NT2/D1 (cell line): ENCODE measurements at regions not wholly inside any gene's neighbourhood (a gene's known extent, or its start where the extent isn't known, plus 50 kb on each side); places are given as distances from the start of the nearest gene placed in this dataset.

ENCODE experiments used
- DNase-seq: peaks from one replicate; pipeline ENCODE4 v3.0.0-alpha.2; 2011; ENCODE audit warnings: low read depth, low spot score
- H3K27me3 ChIP-seq: 2 replicates; pipeline ENCODE4 v1.6.0; 2011; ENCODE audit warnings: mild to moderate bottlenecking; ENCODE audit not compliant: insufficient read length, insufficient read depth
- H3K36me3 ChIP-seq: 2 replicates; pipeline ENCODE4 v1.6.1; 2011; ENCODE audit warnings: mild to moderate bottlenecking, low read length, mixed read lengths; ENCODE audit not compliant: insufficient read depth, insufficient read length
- H3K4me1 ChIP-seq: 2 replicates; pipeline ENCODE4 v1.5.1; 2011; ENCODE audit not compliant: insufficient read depth, insufficient read length
- H3K4me3 ChIP-seq: 2 replicates; pipeline ENCODE4 v1.5.1; 2011; ENCODE audit warnings: low read depth; ENCODE audit not compliant: insufficient read length
- H3K9ac ChIP-seq: 2 replicates; pipeline ENCODE4 v1.6.0; 2011; ENCODE audit warnings: low read depth; ENCODE audit not compliant: insufficient read length
- H3K9me3 ChIP-seq: 2 replicates; pipeline ENCODE4 v1.5.1; 2011; ENCODE audit warnings: mild to moderate bottlenecking, low read length; ENCODE audit not compliant: insufficient read depth
- SUZ12 ChIP-seq: IDR thresholded peaks from 2 replicates; pipeline ENCODE4 v1.6.1; 2011; ENCODE audit not compliant: insufficient read length, insufficient read depth; ENCODE audit errors: extremely low read depth
- YY1 ChIP-seq: IDR thresholded peaks from 2 replicates; pipeline ENCODE4 v1.6.1; 2011; ENCODE audit not compliant: insufficient read length, insufficient read depth
- ZNF274 ChIP-seq: IDR thresholded peaks from 2 replicates; pipeline ENCODE4 v1.6.1; 2011; ENCODE audit warnings: mild to moderate bottlenecking, low read depth, low read length

DNA sequence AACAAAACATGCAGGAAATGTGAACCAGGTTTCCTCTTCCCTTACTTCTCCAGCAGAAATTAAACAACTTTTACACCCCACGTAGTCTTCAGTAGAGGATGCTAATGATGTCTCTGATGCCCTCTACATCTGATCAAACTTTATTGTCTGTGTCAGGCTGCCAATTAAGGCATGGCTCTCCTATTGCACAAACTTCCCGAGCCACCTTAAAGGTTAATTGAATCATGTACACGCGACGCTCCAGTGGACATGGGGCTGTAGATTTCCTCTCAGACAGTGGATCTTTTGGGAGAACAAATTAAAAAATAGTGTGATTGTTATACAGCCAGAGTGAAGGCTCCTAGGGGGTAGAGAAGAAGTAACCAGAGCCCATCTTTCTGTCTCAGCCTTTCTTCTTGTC is 301.6 kb downstream of the SMAD2 start:
- H3K27me3 ChIP-seq: no peaks in the 10 kb centered on the region
- no peaks in the 10 kb centered on the region for H3K4me1 ChIP-seq
- TF ChIP-seq SUZ12 (no peak), ZNF274 (no peak), YY1 (no peak)
- H3K9me3 ChIP-seq: no peaks in the 10 kb centered on the region
- H3K4me3 ChIP-seq: no peak overlapping the region
- H3K36me3 ChIP-seq: no peaks in the 10 kb centered on the region
- H3K9ac ChIP-seq: no peak overlapping the region
- no peak for DNase-seq

DNA sequence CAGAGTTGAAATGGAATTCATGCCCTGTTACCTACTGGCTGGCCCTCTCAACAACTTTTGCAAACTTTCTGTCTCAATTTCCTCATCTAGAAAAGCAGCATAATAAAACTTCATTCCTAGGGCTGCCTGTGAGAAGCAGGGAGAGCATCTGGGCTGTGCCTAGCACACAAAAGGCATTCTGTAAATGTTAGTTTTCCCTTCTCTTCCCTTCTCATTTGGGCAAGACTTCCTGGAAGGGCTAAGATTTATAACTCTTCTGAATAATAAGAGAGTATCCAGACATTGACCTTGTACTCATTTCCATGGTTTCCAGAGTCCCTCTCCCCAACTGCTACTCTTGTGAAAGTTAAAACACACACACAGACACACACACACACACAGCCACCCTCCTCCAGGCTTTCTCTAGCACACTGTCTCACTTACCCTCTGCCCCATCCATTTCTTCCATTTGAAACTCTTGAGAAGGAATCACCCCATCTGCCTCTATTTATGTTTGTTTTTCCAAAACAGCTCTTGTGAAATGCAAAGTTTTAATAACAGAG is 302.1 kb downstream of the SMAD2 start:
- no peaks in the 10 kb centered on the region for H3K36me3 ChIP-seq
- H3K9me3 ChIP-seq: no peaks in the 10 kb centered on the region
- no peak for DNase-seq
- H3K4me1 ChIP-seq: no peaks in the 10 kb centered on the region
- H3K27me3 ChIP-seq: no peaks in the 10 kb centered on the region
- no peak overlapping the region for H3K4me3 ChIP-seq
- no peak overlapping the region for H3K9ac ChIP-seq
- no peak for TF ChIP-seq YY1
- TF ChIP-seq ZNF274: no peak
- TF ChIP-seq SUZ12: no peak

DNA sequence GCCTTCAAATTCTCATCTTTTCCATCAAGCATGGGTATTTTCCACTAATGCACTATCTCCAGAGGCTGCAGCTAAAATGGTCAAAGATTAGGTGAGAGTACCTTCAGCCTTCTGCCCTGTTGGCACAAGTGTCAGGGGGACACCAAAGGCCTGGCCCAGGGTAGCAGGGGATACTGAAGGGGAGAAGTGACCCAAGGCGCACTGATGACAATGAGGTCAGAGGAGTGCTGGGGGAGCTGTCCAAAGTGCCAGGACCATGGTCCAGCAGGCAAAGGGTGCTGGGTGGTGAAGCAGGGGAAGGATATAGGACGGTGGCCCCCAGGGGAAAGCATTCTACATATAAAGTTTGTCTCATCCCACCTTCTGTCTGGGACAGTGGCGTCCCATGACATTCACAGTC is 303.4 kb downstream of the SMAD2 start:
- TF ChIP-seq ZNF274 (no peak), YY1 (no peak), SUZ12 (no peak)
- Histone ChIP-seq H3K4me3 (no peak overlapping the region), H3K36me3 (no peaks in the 10 kb centered on the region), H3K9ac (no peak overlapping the region), H3K27me3 (no peaks in the 10 kb centered on the region), H3K4me1 (no peaks in the 10 kb centered on the region), H3K9me3 (no peaks in the 10 kb centered on the region)
- DNase-seq: no peak

DNA sequence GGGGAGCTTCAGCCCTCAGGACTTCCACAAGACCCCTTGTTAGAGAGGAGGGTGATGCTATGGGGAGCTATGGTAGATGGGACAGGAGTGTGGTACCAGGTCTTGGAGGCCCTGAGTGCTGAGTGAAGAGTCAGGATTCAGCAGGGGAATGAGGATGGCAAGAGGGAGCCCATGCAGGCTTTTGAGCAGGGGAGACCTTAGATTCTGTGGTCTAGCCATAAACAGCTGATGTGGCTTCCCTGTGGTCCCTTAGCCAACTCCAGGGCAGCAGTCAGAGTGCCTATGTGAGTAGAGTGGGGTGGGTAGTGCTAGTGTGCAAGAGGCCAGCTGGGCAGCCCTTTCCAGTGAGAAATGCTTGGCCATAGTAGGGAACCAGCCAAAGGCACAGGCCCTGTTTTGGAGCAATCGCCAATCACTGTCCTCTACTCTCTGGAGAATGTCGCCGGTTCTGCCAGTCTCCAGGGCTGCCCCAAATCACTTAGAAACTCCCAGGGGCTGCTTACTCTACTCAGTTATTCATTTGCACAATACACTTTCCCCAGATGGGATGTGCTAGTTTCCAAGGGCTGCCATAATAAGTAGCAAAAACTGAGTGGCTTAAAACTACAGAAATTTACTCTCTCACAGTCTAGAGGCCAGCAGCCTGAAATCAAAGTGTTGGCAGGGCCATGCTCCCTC is 310.5 kb downstream of the SMAD2 start:
- Histone ChIP-seq H3K9me3 (no peaks in the 10 kb centered on the region), H3K27me3 (no peaks in the 10 kb centered on the region), H3K4me3 (no peak overlapping the region), H3K9ac (no peak overlapping the region), H3K4me1 (no peaks in the 10 kb centered on the region), H3K36me3 (no peaks in the 10 kb centered on the region)
- no peak for DNase-seq
- TF ChIP-seq SUZ12: no peak
- TF ChIP-seq YY1: no peak

DNA sequence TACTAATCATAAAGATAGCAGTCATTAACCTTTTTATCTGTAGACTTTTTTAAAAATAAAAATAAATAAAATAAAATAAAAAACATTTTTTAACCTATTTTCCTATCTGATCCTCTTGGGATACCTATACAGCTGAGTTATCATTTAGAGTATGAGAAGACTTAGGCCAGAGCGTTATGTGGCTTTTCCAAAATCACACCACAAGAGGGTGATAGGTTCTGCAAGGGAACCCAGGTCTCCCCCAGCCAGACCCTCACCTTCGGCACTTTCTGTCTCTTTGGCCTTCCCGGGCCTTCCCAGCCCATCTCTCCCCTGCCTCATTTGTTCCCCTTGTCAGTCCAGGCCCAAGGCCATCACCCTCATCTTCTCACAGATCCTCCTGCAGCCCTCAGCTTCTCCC is 311.7 kb downstream of the SMAD2 start:
- H3K27me3 ChIP-seq: no peaks in the 10 kb centered on the region
- H3K36me3 ChIP-seq: no peaks in the 10 kb centered on the region
- TF ChIP-seq SUZ12 (no peak), ZNF274 (no peak), YY1 (no peak)
- no peaks in the 10 kb centered on the region for H3K4me1 ChIP-seq
- DNase-seq: no peak
- no peaks in the 10 kb centered on the region for H3K9me3 ChIP-seq
- no peak overlapping the region for H3K9ac ChIP-seq
- no peak overlapping the region for H3K4me3 ChIP-seq

DNA sequence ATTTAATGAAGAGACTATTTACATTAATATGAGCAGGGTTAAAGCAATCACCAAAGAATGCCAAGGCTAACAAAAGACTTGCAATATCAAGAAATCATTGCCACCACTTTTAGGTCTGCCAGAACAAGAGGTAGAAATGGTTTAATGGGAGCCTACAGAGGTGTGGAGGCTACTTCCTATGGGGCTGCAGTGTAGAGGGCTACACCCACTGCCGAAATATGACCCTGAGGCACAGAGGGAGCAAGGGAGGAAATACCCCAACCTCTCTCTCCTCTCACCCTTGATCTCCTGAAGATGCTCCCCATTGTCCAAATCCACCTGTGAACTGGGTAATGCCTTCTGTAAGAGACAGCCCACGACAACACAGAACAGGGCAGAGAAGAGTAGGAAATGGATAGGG is 315.4 kb downstream of the SMAD2 start:
- no peak for DNase-seq
- Histone ChIP-seq H3K9me3 (peaks cover 15% of the 10 kb centered on the region), H3K36me3 (no peaks in the 10 kb centered on the region), H3K9ac (no peak overlapping the region), H3K4me3 (no peak overlapping the region), H3K4me1 (no peaks in the 10 kb centered on the region), H3K27me3 (no peaks in the 10 kb centered on the region)
- TF ChIP-seq SUZ12 (no peak), YY1 (no peak), ZNF274 (no peak)

DNA sequence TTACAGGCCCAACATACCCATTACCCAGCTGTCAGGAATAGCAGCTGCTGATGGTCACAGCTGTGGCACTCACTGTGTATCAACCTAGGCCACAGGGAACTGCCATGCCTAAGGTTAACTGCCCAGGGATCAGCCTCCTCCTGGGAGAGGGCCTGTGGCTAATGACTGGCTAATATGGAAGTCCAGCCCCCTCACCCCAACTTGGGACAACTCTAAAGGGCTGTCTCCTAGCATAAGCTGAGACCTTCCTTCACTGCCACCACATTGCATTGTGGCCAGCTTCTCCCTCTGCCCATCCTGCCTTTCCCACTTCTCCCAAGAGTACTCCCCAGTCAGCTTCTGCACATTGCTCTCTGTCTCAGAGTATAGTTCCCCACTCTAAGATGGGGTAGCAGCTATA is 316.5 kb downstream of the SMAD2 start:
- no peaks in the 10 kb centered on the region for H3K36me3 ChIP-seq
- no peaks in the 10 kb centered on the region for H3K4me1 ChIP-seq
- H3K9me3 ChIP-seq: peaks cover 17% of the 10 kb centered on the region
- TF ChIP-seq YY1 (no peak), ZNF274 (no peak), SUZ12 (no peak)
- H3K4me3 ChIP-seq: no peak overlapping the region
- H3K9ac ChIP-seq: no peak overlapping the region
- no peaks in the 10 kb centered on the region for H3K27me3 ChIP-seq
- DNase-seq: no peak

DNA sequence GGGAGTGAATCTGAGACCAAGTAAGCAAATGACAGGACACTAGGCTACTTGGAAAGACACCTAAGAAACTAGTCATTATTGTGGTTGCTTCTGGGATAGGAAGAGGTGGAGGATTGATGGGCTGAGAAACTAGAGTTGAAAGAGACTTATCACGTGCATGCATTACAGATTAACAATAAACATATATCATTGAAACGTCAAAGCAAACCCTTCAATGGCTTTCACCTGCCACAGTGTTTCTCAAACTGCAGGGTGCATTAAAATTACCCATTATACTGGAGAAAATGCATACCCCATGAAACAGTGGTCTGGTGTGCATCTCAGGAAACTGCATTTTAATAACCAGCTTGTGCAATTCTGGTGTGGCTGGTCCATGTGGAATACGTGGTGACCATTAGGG is 318.8 kb downstream of the SMAD2 start:
- TF ChIP-seq YY1 (no peak), SUZ12 (no peak), ZNF274 (no peak)
- Histone ChIP-seq H3K9me3 (peaks cover 17% of the 10 kb centered on the region), H3K36me3 (no peaks in the 10 kb centered on the region), H3K4me3 (no peak overlapping the region), H3K9ac (no peak overlapping the region), H3K27me3 (no peaks in the 10 kb centered on the region), H3K4me1 (no peaks in the 10 kb centered on the region)
- DNase-seq: no peak
